Fibroblast of gingiva (primary cell): ENCODE measurements at regions not wholly inside any gene's neighbourhood (a gene's known extent, or its start where the extent isn't known, plus 50 kb on each side); places are given as distances from the start of the nearest gene placed in this dataset.
"Not testable (repeated sequence)": the region's sequence is repeated elsewhere in the genome, so short reads cannot be mapped to it uniquely, and the experiment has no call there.

Experiments
- DNase-seq: peaks from one replicate; pipeline ENCODE4 v3.0.0-alpha.2; 2011; ENCODE audit warnings: low read depth

GRCh38 chr15:25624504-25625177 is 185.8 kb upstream of the UBE3A start:
- DNase-seq = no peak

GRCh38 chr15:25623708-25624107 is 184.9 kb upstream of the UBE3A start:
- no peak for DNase-seq

- no peak for DNase-seq
These were observed 181.6 kb upstream of the UBE3A start for GRCh38 chr15:25620466-25620865.

- no peak for DNase-seq
These were observed 180.9 kb upstream of the UBE3A start for GRCh38 chr15:25619761-25620160.

GRCh38 chr15:25619076-25619475 is 180.3 kb upstream of the UBE3A start:
- no peak for DNase-seq

- no peak for DNase-seq
These were observed 179.3 kb upstream of the UBE3A start for GRCh38 chr15:25618161-25618560.

GRCh38 chr15:25616471-25616870 is 177.6 kb upstream of the UBE3A start:
- no peak for DNase-seq

GRCh38 chr15:25613134-25613533 is 174.3 kb upstream of the UBE3A start:
- no peak for DNase-seq

- DNase-seq = no peak
These were observed 172.8 kb upstream of the UBE3A start for GRCh38 chr15:25611603-25612002.

- DNase-seq = no peak
These were observed 170.5 kb upstream of the UBE3A start for GRCh38 chr15:25609371-25609770.

- no peak for DNase-seq
These were observed 170.1 kb upstream of the UBE3A start for GRCh38 chr15:25608926-25609325.

GRCh38 chr15:25605151-25605550 is 166.3 kb upstream of the UBE3A start:
- DNase-seq = no peak

- DNase-seq = no peak
These were observed 161.9 kb upstream of the UBE3A start for GRCh38 chr15:25600751-25601150.

- DNase-seq = no peak
These were observed 158.7 kb upstream of the UBE3A start for GRCh38 chr15:25597571-25597970.

- no peak for DNase-seq
These were observed 158.1 kb upstream of the UBE3A start for GRCh38 chr15:25596644-25597562.

- no peak for DNase-seq
These were observed 149.0 kb upstream of the UBE3A start for GRCh38 chr15:25587616-25588340.

- no peak for DNase-seq
These were observed 144.1 kb upstream of the UBE3A start for GRCh38 chr15:25582886-25583285.

GRCh38 chr15:25579127-25579526 is 140.3 kb upstream of the UBE3A start:
- no peak for DNase-seq

- DNase-seq = no peak
These were observed 133.4 kb upstream of the UBE3A start for GRCh38 chr15:25572191-25572590.

- no peak for DNase-seq
These were observed 129.9 kb upstream of the UBE3A start for GRCh38 chr15:25568751-25569150.

GRCh38 chr15:25566545-25566944 is 127.7 kb upstream of the UBE3A start:
- not testable (repeated sequence) for DNase-seq

GRCh38 chr15:25565470-25566264 is 126.8 kb upstream of the UBE3A start:
- DNase-seq = no peak
